Astrocyte (in vitro differentiated cells and primary cell): ENCODE measurements at regions not wholly inside any gene's neighbourhood (a gene's known extent, or its start where the extent isn't known, plus 50 kb on each side); places are given as distances from the start of the nearest gene placed in this dataset.

ENCODE experiments used
- DNase-seq: peaks from one replicate; pipeline ENCODE4 v3.0.0-alpha.2; 2010; ENCODE audit warnings: low read depth
- FAIRE-seq: peaks from 2 replicates; lab custom pipeline; 2011; peaks lifted over from hg19 to GRCh38; lab: Jason Lieb, UNC
- H2AFZ ChIP-seq: 2 replicates; pipeline ENCODE4 v1.6.0; 2012; ENCODE audit warnings: low read depth, low read length, inconsistent platforms
- H3K27ac ChIP-seq: 2 replicates; pipeline ENCODE4 v1.5.1; 2011; ENCODE audit warnings: low read depth, low read length, inconsistent platforms
- H3K27me3 ChIP-seq: 2 replicates; pipeline ENCODE4 v1.6.0; 2011; ENCODE audit warnings: low read length, inconsistent platforms; ENCODE audit not compliant: insufficient read depth
- H3K36me3 ChIP-seq: 2 replicates; pipeline ENCODE4 v1.5.1; 2011; ENCODE audit warnings: low read length, inconsistent platforms; ENCODE audit not compliant: insufficient read depth
- H3K4me1 ChIP-seq: 2 replicates; pipeline ENCODE4 v1.5.1; 2011; ENCODE audit warnings: low read length, inconsistent platforms; ENCODE audit not compliant: insufficient read depth
- H3K4me2 ChIP-seq: 2 replicates; pipeline ENCODE4 v1.6.0; 2012; ENCODE audit warnings: low read length, inconsistent platforms
- H3K4me3 ChIP-seq: 2 replicates; pipeline ENCODE4 v1.5.1; 2011; ENCODE audit warnings: low read depth, mild to moderate bottlenecking, low read length, inconsistent platforms; ENCODE audit not compliant: insufficient read depth
- H3K79me2 ChIP-seq: 2 replicates; pipeline ENCODE4 v1.6.0; 2012; ENCODE audit warnings: mild to moderate bottlenecking, low read length, inconsistent platforms; ENCODE audit not compliant: insufficient read depth
- H3K9ac ChIP-seq: 2 replicates; pipeline ENCODE4 v1.6.0; 2012; ENCODE audit warnings: mild to moderate bottlenecking, low read length, inconsistent platforms
- H3K9me3 ChIP-seq: 2 replicates; pipeline ENCODE4 v1.5.1; 2012; ENCODE audit warnings: low read depth, mild to moderate bottlenecking, low read length, inconsistent platforms; ENCODE audit not compliant: insufficient read depth
- H4K20me1 ChIP-seq: 2 replicates; pipeline ENCODE4 v1.6.0; 2012; ENCODE audit warnings: low read length, inconsistent platforms; ENCODE audit not compliant: insufficient read depth
- H3K27ac Mint-ChIP-seq: one replicate; pipeline ENCODE4 v1.8.0; 2021; ENCODE audit warnings: mild to moderate bottlenecking, mixed read lengths; ENCODE audit not compliant: unreplicated experiment
- H3K27me3 Mint-ChIP-seq: one replicate; pipeline ENCODE4 v1.8.0; 2021; ENCODE audit warnings: low read depth, mixed read lengths; ENCODE audit not compliant: unreplicated experiment
- H3K36me3 Mint-ChIP-seq: one replicate; pipeline ENCODE4 v1.8.0; 2021; ENCODE audit warnings: low read depth, mixed read lengths; ENCODE audit not compliant: unreplicated experiment
- H3K4me1 Mint-ChIP-seq: one replicate; pipeline ENCODE4 v1.8.0; 2021; ENCODE audit warnings: low read depth, mixed read lengths; ENCODE audit not compliant: unreplicated experiment
- H3K4me3 Mint-ChIP-seq: one replicate; pipeline ENCODE4 v1.8.0; 2021; ENCODE audit warnings: mild to moderate bottlenecking, moderate library complexity, mixed read lengths; ENCODE audit not compliant: unreplicated experiment
- H3K9me3 Mint-ChIP-seq: one replicate; pipeline ENCODE4 v1.8.0; 2021; ENCODE audit warnings: mild to moderate bottlenecking, mixed read lengths; ENCODE audit not compliant: unreplicated experiment
- EZH2 ChIP-seq: IDR thresholded peaks from 2 replicates; pipeline ENCODE4 v1.6.1; 2012; ENCODE audit warnings: mild to moderate bottlenecking, low read length, inconsistent platforms; ENCODE audit not compliant: insufficient read depth
- TF ChIP-seq, protein P1 (sequence below): IDR thresholded peaks from 2 replicates; pipeline ENCODE4 v1.5.1; 2011; ENCODE audit warnings: low read depth, mild to moderate bottlenecking, inconsistent platforms, low read length, moderate library complexity; ENCODE audit not compliant: insufficient read depth

- Mint-ChIP-seq H3K4me1 (no peaks in the 10 kb centered on the region), H3K27ac (no peak overlapping the region), H3K4me3 (no peak overlapping the region), H3K9me3 (peaks cover 4% of the 10 kb centered on the region), H3K27me3 (peaks cover 2% of the 10 kb centered on the region), H3K36me3 (no peaks in the 10 kb centered on the region)
- no peak for DNase-seq
- Histone ChIP-seq H3K27me3 (no peaks in the 10 kb centered on the region), H2AFZ (no peak overlapping the region), H3K79me2 (no peaks in the 10 kb centered on the region), H3K27ac (no peak overlapping the region), H3K9me3 (peaks cover 9% of the 10 kb centered on the region), H3K9ac (no peak overlapping the region), H3K36me3 (no peaks in the 10 kb centered on the region), H4K20me1 (no peaks in the 10 kb centered on the region), H3K4me3 (no peak overlapping the region), H3K4me2 (no peak overlapping the region), H3K4me1 (no peaks in the 10 kb centered on the region)
- no peak for TF ChIP-seq EZH2
- TF ChIP-seq, protein P1, sequence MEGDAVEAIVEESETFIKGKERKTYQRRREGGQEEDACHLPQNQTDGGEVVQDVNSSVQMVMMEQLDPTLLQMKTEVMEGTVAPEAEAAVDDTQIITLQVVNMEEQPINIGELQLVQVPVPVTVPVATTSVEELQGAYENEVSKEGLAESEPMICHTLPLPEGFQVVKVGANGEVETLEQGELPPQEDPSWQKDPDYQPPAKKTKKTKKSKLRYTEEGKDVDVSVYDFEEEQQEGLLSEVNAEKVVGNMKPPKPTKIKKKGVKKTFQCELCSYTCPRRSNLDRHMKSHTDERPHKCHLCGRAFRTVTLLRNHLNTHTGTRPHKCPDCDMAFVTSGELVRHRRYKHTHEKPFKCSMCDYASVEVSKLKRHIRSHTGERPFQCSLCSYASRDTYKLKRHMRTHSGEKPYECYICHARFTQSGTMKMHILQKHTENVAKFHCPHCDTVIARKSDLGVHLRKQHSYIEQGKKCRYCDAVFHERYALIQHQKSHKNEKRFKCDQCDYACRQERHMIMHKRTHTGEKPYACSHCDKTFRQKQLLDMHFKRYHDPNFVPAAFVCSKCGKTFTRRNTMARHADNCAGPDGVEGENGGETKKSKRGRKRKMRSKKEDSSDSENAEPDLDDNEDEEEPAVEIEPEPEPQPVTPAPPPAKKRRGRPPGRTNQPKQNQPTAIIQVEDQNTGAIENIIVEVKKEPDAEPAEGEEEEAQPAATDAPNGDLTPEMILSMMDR = no peak
- no peak for FAIRE-seq
Observed at GRCh38 chr2:16264931-16265540, 324.7 kb downstream of the MYCN start.

GRCh38 chr2:16264491-16264890 is 324.1 kb downstream of the MYCN start:
- Histone ChIP-seq H3K9ac (no peak overlapping the region), H3K27me3 (no peaks in the 10 kb centered on the region), H3K4me3 (no peak overlapping the region), H3K36me3 (no peaks in the 10 kb centered on the region), H2AFZ (no peak overlapping the region), H3K79me2 (no peaks in the 10 kb centered on the region), H3K27ac (no peak overlapping the region), H3K9me3 (peaks cover 9% of the 10 kb centered on the region), H3K4me1 (no peaks in the 10 kb centered on the region), H3K4me2 (no peak overlapping the region), H4K20me1 (no peaks in the 10 kb centered on the region)
- no peaks in the 10 kb centered on the region for H3K36me3 Mint-ChIP-seq
- no peak for DNase-seq
- peaks cover 4% of the 10 kb centered on the region for H3K9me3 Mint-ChIP-seq
- H3K4me3 Mint-ChIP-seq = no peak overlapping the region
- TF ChIP-seq, protein P1 = no peak
- no peak for TF ChIP-seq EZH2
- H3K4me1 Mint-ChIP-seq = no peaks in the 10 kb centered on the region
- peaks cover 2% of the 10 kb centered on the region for H3K27me3 Mint-ChIP-seq
- no peak for FAIRE-seq
- H3K27ac Mint-ChIP-seq = no peak overlapping the region

GRCh38 chr2:16263241-16263890 is 323.0 kb downstream of the MYCN start:
- H3K36me3 ChIP-seq = no peaks in the 10 kb centered on the region
- H3K27me3 Mint-ChIP-seq = no peaks in the 10 kb centered on the region
- no peaks in the 10 kb centered on the region for H3K36me3 Mint-ChIP-seq
- H3K79me2 ChIP-seq = no peaks in the 10 kb centered on the region
- H3K27ac Mint-ChIP-seq = no peak overlapping the region
- no peaks in the 10 kb centered on the region for H3K4me1 ChIP-seq
- no peaks in the 10 kb centered on the region for H3K27me3 ChIP-seq
- H3K4me1 Mint-ChIP-seq = no peaks in the 10 kb centered on the region
- no peaks in the 10 kb centered on the region for H4K20me1 ChIP-seq
- no peak for TF ChIP-seq EZH2
- TF ChIP-seq, protein P1 = no peak
- DNase-seq (no peak), FAIRE-seq (no peak)
- peaks cover 2% of the 10 kb centered on the region for H3K9me3 Mint-ChIP-seq
- H3K4me3 Mint-ChIP-seq = no peak overlapping the region
- H3K9ac ChIP-seq = no peak overlapping the region
- peaks cover 9% of the 10 kb centered on the region for H3K9me3 ChIP-seq
- no peak overlapping the region for H3K4me2 ChIP-seq
- no peak overlapping the region for H3K4me3 ChIP-seq
- H3K27ac ChIP-seq = no peak overlapping the region
- H2AFZ ChIP-seq = no peak overlapping the region
